Stomach smooth muscle (tissue), 2 donors: ENCODE measurements at regions not wholly inside any gene's neighbourhood (a gene's known extent, or its start where the extent isn't known, plus 50 kb on each side); places are given as distances from the start of the nearest gene placed in this dataset.

Experiments used
- H3K27ac ChIP-seq: one replicate; pipeline ENCODE4 v1.7.0; 2013; ENCODE audit warnings: mild to moderate bottlenecking, low read length, inconsistent platforms
- H3K27me3 ChIP-seq, 2 donors: one replicate each; pipeline ENCODE4 v1.7.0; 2013; ENCODE audit warnings: low read length in 2 of 2; ENCODE audit not compliant: insufficient read depth in 2 of 2, control insufficient read depth in 1 of 2
- H3K36me3 ChIP-seq, 2 donors: one replicate each; pipeline ENCODE4 v1.7.0; 2013; ENCODE audit warnings: low read length in 2 of 2; ENCODE audit not compliant: control insufficient read depth in 2 of 2, insufficient read depth in 2 of 2
- H3K4me1 ChIP-seq: one replicate; pipeline ENCODE4 v1.7.0; 2013; ENCODE audit warnings: low read length; ENCODE audit not compliant: control insufficient read depth, insufficient read depth
- H3K4me3 ChIP-seq, 2 donors: one replicate each; pipeline ENCODE4 v1.7.0; 2013; ENCODE audit warnings: low read length in 2 of 2
- H3K9ac ChIP-seq, 2 donors: one replicate each; pipeline ENCODE4 v1.7.0; 2013; ENCODE audit warnings: low read length in 2 of 2, mild to moderate bottlenecking in 1 of 2
- H3K9me3 ChIP-seq, 2 donors: one replicate each; pipeline ENCODE4 v1.7.0; 2013; ENCODE audit warnings: low read length in 2 of 2; ENCODE audit not compliant: control insufficient read depth in 2 of 2
- donor health status: healthy.
- donor health status: Pancreatic carcinoma.

DNA sequence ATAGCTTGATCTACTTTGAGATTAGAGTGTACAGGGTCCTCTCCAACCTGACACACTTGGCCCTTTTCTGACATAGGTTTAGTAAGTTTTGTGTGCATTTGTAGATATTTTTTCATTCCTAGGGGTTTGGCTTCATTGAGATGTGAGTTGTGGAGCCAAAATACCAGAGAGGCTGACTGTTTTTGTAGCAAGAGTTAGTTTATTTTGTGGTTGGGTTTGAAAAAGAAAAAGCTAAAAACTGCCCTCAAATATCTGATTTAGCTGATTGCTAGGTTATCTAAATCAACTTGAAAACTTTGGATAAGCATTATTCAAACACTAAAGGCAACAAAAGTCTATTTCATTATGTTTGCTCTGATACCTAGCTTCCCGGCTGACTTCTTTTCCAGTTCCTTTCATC lies 164.7 kb upstream of the CENPW start:
- Histone ChIP-seq H3K4me1 (no peaks in the 10 kb centered on the region), H3K27ac (no peak overlapping the region), H3K36me3 (no peaks in the 10 kb centered on the region), H3K27me3 (no peaks in the 10 kb centered on the region), H3K4me3 (no peak overlapping the region), H3K9ac (no peak overlapping the region), H3K9me3 (no peaks in the 10 kb centered on the region)

DNA sequence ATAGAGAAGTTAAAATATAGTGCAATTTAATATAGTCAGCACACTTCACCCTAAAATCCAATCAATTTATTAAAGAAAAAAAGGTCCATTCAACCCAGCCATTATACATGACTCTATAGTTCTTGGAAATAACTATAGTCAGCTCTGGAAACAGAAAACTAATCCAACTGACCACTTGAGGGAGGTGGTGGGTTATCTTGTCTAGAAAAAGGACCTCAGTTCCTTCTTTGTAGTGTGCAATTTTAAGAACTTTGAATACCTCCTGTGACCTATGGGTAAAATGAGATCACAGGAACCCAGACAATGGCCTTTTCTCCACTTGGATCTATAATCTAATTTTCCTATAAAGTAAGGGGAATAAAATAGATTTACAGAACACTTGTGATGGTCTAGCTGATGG lies 163.6 kb upstream of the CENPW start:
- Histone ChIP-seq H3K4me1 (no peaks in the 10 kb centered on the region), H3K27ac (no peak overlapping the region), H3K27me3 (no peaks in the 10 kb centered on the region), H3K9ac (no peak overlapping the region), H3K36me3 (no peaks in the 10 kb centered on the region), H3K9me3 (no peaks in the 10 kb centered on the region), H3K4me3 (no peak overlapping the region)

- H3K27ac ChIP-seq: no peak overlapping the region
- H3K27me3 ChIP-seq: no peaks in the 10 kb centered on the region
- H3K9me3 ChIP-seq: no peaks in the 10 kb centered on the region
- no peak overlapping the region for H3K9ac ChIP-seq
- no peaks in the 10 kb centered on the region for H3K36me3 ChIP-seq
- H3K4me3 ChIP-seq: no peak overlapping the region
- no peaks in the 10 kb centered on the region for H3K4me1 ChIP-seq
Measured at GRCh38 chr6:126180585-126180984, 159.3 kb upstream of the CENPW start.

GRCh38 chr6:126181173-126181741 lies 158.7 kb upstream of the CENPW start:
- Histone ChIP-seq H3K4me1 (no peaks in the 10 kb centered on the region), H3K4me3 (no peak overlapping the region), H3K9ac (no peak overlapping the region), H3K9me3 (no peaks in the 10 kb centered on the region), H3K27me3 (no peaks in the 10 kb centered on the region), H3K36me3 (no peaks in the 10 kb centered on the region), H3K27ac (no peak overlapping the region)

- H3K27ac ChIP-seq: no peak overlapping the region
- H3K4me1 ChIP-seq: no peaks in the 10 kb centered on the region
Measured at GRCh38 chr6:126181890-126182289, 158.0 kb upstream of the CENPW start.

GRCh38 chr6:126182650-126183311 lies 157.1 kb upstream of the CENPW start:
- Histone ChIP-seq H3K4me1 (no peaks in the 10 kb centered on the region), H3K36me3 (no peaks in the 10 kb centered on the region), H3K4me3 (no peak overlapping the region), H3K9ac (no peak overlapping the region), H3K27me3 (no peaks in the 10 kb centered on the region), H3K9me3 (no peaks in the 10 kb centered on the region), H3K27ac (no peak overlapping the region)

More at GRCh38 chr6:126181890-126182289, 158.0 kb upstream of the CENPW start:
- no peaks in the 10 kb centered on the region for H3K27me3 ChIP-seq
- no peak overlapping the region for H3K4me3 ChIP-seq
- no peaks in the 10 kb centered on the region for H3K9me3 ChIP-seq
- no peaks in the 10 kb centered on the region for H3K36me3 ChIP-seq
- H3K9ac ChIP-seq: no peak overlapping the region

- no peak overlapping the region for H3K27ac ChIP-seq
- H3K27me3 ChIP-seq: no peaks in the 10 kb centered on the region
- H3K9ac ChIP-seq: no peak overlapping the region
- no peaks in the 10 kb centered on the region for H3K9me3 ChIP-seq
- no peaks in the 10 kb centered on the region for H3K4me1 ChIP-seq
- H3K36me3 ChIP-seq: no peaks in the 10 kb centered on the region
- H3K4me3 ChIP-seq: no peak overlapping the region
Measured at GRCh38 chr6:126185774-126186173, 154.1 kb upstream of the CENPW start.

GRCh38 chr6:126188279-126188909 lies 151.5 kb upstream of the CENPW start:
- Histone ChIP-seq H3K9ac (no peak overlapping the region), H3K9me3 (no peaks in the 10 kb centered on the region), H3K27me3 (no peaks in the 10 kb centered on the region), H3K27ac (no peak overlapping the region), H3K4me3 (no peak overlapping the region), H3K4me1 (no peaks in the 10 kb centered on the region), H3K36me3 (no peaks in the 10 kb centered on the region)

DNA sequence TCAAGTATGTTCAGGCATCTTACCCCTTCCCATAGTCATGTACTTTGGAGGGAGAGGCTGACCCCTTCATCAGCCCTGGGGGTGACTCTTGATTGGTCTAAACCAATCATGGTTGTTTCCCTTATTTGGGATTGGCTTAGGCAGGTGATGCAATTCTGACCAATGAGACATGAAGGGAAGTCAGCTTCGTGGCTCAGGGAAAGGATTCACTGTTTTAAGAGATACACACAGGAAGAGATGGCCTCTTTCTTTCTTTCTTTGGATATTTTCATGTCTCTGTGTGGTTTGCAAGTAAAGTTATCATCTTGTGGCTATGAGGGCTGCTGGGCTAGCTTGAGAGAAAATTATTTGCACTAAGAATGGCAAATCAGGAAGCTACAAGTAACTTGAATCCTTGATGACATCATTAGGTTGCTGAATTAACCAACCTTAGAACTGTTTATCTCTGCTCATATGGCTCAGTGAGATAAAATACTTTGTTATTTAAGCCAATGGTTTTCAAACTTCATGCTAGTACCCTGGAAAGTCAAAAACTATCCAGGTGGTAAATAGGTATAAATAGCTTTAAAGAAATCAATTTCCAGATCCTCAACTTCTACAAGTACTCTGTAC lies 144.2 kb upstream of the CENPW start:
- Histone ChIP-seq H3K4me1 (no peaks in the 10 kb centered on the region), H3K9ac (no peak overlapping the region), H3K27me3 (no peaks in the 10 kb centered on the region), H3K27ac (no peak overlapping the region), H3K9me3 (no peaks in the 10 kb centered on the region), H3K4me3 (no peak overlapping the region), H3K36me3 (no peaks in the 10 kb centered on the region)

DNA sequence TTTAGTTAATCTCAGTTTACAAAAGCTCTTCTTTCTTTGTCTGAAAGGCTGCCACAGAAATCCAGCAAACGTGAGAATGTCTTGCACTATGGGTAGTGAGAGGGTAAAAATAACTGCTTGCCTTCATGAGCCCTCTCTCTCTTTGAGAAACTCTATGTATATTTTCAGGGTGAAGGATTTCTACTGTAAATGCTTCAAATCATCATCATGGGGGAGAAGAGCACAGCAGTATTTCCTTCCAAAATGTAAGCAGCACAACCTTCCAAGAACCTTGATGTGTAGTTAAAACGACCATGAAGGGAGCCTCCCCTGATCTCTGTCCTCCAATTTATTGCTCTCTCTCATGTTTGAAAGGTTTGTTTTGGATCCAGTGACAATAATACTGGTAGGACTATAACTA lies 141.3 kb upstream of the CENPW start:
- no peaks in the 10 kb centered on the region for H3K9me3 ChIP-seq
- H3K27ac ChIP-seq: no peak overlapping the region
- H3K4me3 ChIP-seq: no peak overlapping the region
- no peaks in the 10 kb centered on the region for H3K4me1 ChIP-seq
- no peaks in the 10 kb centered on the region for H3K36me3 ChIP-seq
- H3K27me3 ChIP-seq: no peaks in the 10 kb centered on the region
- no peak overlapping the region for H3K9ac ChIP-seq

DNA sequence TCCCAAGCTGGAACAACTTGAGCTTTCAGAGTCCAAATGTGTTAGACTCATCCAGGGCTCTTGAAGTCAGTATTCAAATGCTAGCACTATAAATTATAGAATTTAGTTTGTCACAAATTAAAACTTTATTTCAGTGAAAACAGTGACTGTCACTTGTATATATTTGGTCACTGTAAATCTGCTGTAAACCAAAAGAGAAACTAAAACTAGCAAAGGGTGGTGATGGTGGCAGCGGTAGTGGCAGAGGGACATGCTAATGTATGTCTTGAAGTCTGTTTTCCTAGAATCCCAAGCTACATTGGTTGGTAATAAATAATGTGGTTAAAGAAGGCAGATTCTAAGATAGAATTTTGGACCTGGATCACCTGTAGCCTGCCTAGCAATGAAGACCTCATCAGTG lies 140.4 kb upstream of the CENPW start:
- no peak overlapping the region for H3K4me3 ChIP-seq
- no peaks in the 10 kb centered on the region for H3K27me3 ChIP-seq
- no peak overlapping the region for H3K27ac ChIP-seq
- H3K4me1 ChIP-seq: no peaks in the 10 kb centered on the region
- no peak overlapping the region for H3K9ac ChIP-seq
- no peaks in the 10 kb centered on the region for H3K36me3 ChIP-seq
- H3K9me3 ChIP-seq: no peaks in the 10 kb centered on the region
